ENCODE measurements at regions not wholly inside any gene's neighbourhood (a gene's known extent, or its start where the extent isn't known, plus 50 kb on each side); places are given as distances from the start of the nearest gene placed in this dataset.

DNA sequence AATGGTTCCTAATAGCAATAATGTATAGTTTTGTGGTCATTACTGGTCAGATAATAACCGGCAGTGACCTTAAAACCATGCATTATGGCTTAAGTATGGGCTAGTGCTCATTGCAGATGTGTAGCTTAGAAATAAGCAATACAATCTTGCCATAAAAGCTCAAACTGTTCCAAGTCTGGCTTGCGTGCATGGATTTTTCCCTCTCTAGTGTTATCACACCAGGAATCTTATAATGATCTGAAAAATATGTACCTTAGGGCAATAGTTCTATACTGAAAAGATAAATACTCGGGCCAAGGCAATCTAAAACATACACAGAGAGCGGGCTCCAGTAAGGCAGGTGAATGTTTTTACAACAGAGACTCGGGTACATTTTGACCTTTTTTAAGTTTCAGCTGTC is 157.8 kb downstream of the DHX15 start:
- ATAC-seq (no peak), DNase-seq (no peak)
- Histone ChIP-seq H3K36me3 (no peaks in the 10 kb centered on the region), H3K9me3 (no peaks in the 10 kb centered on the region), H3K4me3 (no peak overlapping the region), H3K27ac (no peak overlapping the region), H3K4me1 (no peaks in the 10 kb centered on the region), H3K27me3 (no peaks in the 10 kb centered on the region)
- intact Hi-C loops (cut with DNase I): no loop called here
- TF ChIP-seq, protein P1, sequence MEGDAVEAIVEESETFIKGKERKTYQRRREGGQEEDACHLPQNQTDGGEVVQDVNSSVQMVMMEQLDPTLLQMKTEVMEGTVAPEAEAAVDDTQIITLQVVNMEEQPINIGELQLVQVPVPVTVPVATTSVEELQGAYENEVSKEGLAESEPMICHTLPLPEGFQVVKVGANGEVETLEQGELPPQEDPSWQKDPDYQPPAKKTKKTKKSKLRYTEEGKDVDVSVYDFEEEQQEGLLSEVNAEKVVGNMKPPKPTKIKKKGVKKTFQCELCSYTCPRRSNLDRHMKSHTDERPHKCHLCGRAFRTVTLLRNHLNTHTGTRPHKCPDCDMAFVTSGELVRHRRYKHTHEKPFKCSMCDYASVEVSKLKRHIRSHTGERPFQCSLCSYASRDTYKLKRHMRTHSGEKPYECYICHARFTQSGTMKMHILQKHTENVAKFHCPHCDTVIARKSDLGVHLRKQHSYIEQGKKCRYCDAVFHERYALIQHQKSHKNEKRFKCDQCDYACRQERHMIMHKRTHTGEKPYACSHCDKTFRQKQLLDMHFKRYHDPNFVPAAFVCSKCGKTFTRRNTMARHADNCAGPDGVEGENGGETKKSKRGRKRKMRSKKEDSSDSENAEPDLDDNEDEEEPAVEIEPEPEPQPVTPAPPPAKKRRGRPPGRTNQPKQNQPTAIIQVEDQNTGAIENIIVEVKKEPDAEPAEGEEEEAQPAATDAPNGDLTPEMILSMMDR (IDR thresholded peaks at IDR 0.05): no peak
- WGBS, 2 donors: 83% methylated on average over 5 of the region's 5 CpGs

- ATAC-seq: no peak
- 73 to 74% methylated on average over 3 of the region's 3 CpGs for WGBS, 2 donors
- Histone ChIP-seq H3K4me3 (no peak overlapping the region), H3K27me3 (no peaks in the 10 kb centered on the region), H3K36me3 (no peaks in the 10 kb centered on the region), H3K9me3 (no peaks in the 10 kb centered on the region), H3K4me1 (no peaks in the 10 kb centered on the region), H3K27ac (no peak overlapping the region)
- TF ChIP-seq, protein P1 (IDR thresholded peaks at IDR 0.05): no peak
- intact Hi-C loops (cut with DNase I): no loop called here
- DNase-seq: no peak
These were observed 158.5 kb downstream of the DHX15 start for GRCh38 chr4:24425863-24426262.

- peaks cover 0 to 5% (median 0%) of the 10 kb centered on the region in 9 donors for H3K4me1 ChIP-seq
- H3K4me3 ChIP-seq: no peak overlapping the region
- ATAC-seq (no peak), DNase-seq (no peak)
- no peaks in the 10 kb centered on the region for H3K27me3 ChIP-seq
- no peak overlapping the region for H3K27ac ChIP-seq
- H3K36me3 ChIP-seq: no peaks in the 10 kb centered on the region
- TF ChIP-seq, protein P1 (IDR thresholded peaks at IDR 0.05): no peak
- no peaks in the 10 kb centered on the region for H3K9me3 ChIP-seq
- intact Hi-C loops (cut with DNase I): no loop called here
- 96 to 99% methylated on average over 3 of the region's 3 CpGs for WGBS, 2 donors
These were observed 160.7 kb downstream of the DHX15 start for GRCh38 chr4:24423670-24424069.

DNA sequence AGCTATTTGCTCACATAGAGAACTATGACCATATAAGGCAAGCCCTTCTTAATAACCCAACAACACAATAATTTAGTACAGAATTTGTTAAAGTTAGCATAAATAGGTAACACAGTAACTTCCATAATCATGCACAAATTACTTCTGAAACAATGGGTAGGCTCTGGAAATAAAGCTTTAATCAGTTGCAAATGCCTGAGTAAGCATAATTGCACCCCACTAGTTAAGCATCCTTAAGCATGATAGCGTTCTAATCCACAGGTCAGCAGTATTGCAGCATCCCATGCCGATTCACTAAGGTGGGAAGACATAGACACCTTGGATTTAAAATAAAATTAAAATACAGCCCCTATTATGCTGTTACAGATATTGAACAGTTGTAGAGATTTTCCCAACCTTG is 161.7 kb downstream of the DHX15 start:
- TF ChIP-seq, protein P1 (IDR thresholded peaks at IDR 0.05): no peak
- Histone ChIP-seq H3K4me1 (peaks cover 0 to 5% (median 0%) of the 10 kb centered on the region in 9 donors), H3K9me3 (no peaks in the 10 kb centered on the region), H3K27me3 (no peaks in the 10 kb centered on the region), H3K36me3 (no peaks in the 10 kb centered on the region), H3K4me3 (no peak overlapping the region), H3K27ac (no peak overlapping the region)
- DNase-seq: no peak
- no peak for ATAC-seq
- intact Hi-C loops (cut with DNase I): no loop called here
- 91 to 98% methylated on average over 2 of the region's 2 CpGs for WGBS, 2 donors
